ENCODE measurements at regions not wholly inside any gene's neighbourhood (a gene's known extent, or its start where the extent isn't known, plus 50 kb on each side); places are given as distances from the start of the nearest gene placed in this dataset.

- no peak for DNase-seq (ENCODE audit: low spot score)
These were observed 90.0 kb downstream of the CD24 start for GRCh38 chr6:106884576-106884975.

GRCh38 chr6:106883808-106884262 is 90.7 kb downstream of the CD24 start:
- DNase-seq (ENCODE audit: low spot score), result peak; percentile 93

GRCh38 chr6:106882601-106883518 is 91.7 kb downstream of the CD24 start:
- no peak for DNase-seq (ENCODE audit: low spot score)

- DNase-seq (ENCODE audit: low spot score), result no peak
These were observed 92.4 kb downstream of the CD24 start for GRCh38 chr6:106882138-106882537.

GRCh38 chr6:106880952-106881351 is 93.6 kb downstream of the CD24 start:
- no peak for DNase-seq (ENCODE audit: low spot score)

DNA sequence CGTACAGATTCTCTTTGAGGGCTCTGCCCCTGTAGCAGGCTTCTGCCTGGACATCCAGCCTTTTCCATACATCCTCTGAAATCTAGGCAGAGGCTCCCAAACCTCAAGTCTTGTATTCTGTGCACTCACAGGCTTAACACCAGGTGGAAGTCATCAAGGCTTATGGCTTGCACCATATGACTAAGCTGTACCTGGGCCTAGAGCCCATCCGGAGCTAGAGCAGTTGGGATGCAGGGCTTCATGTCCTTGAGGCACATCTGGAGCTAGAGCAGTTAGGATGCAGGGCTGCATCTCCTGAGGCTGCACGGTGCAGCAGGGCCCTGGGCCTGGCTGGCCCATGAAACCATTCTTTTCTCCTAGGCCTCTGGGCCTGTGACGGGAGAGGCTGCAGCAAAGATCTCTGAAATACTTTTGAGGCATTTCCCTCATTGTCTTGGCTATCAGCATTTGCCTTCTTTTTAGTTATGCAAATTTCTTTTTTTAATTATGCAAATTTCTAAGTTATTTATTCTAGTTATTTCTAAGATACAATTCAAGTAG is 98.7 kb downstream of the CD24 start:
- DNase-seq (ENCODE audit: low spot score), result no peak

DNA sequence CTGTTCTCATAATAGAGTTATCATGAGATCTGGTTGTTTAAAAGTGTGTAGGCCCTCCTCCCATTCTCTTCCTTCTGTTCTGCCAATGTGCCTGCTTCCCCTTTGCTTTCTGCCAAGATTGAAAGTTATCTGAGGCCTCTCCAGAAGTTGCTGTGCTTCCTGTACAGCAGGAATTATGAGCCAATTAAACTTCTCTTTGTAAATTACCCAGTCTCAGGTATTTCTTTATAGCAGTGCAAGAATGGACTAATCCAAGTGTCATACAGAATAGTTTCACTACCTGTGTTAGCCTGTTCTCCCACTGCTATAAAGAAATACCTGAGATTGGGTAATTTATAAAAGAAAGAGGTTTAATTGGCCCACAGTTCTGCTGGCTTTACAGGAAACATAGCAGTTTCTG is 100.0 kb downstream of the CD24 start:
- DNase-seq (ENCODE audit: low spot score), result no peak

DNA sequence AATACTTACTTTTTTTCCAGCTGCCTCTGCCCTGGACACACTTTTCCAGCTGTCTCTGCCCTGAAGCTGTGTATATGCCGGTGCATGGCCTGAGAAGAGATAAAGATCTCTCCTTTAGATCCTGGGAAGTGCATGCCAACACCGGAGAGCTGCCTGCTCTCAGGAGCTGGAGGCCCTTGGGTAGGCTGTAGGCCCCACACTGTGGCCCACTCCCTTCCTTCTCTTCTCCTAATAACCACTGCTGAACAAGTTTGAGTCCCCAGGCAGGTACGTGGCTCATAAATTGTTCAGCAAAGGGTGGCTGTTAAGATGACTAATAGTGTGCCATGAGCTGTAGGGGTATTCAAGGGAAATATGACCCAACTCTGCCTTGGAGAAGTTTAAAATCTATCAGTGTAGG is 102.5 kb downstream of the CD24 start:
- DNase-seq (ENCODE audit: low spot score), result peak; percentile 74

DNA sequence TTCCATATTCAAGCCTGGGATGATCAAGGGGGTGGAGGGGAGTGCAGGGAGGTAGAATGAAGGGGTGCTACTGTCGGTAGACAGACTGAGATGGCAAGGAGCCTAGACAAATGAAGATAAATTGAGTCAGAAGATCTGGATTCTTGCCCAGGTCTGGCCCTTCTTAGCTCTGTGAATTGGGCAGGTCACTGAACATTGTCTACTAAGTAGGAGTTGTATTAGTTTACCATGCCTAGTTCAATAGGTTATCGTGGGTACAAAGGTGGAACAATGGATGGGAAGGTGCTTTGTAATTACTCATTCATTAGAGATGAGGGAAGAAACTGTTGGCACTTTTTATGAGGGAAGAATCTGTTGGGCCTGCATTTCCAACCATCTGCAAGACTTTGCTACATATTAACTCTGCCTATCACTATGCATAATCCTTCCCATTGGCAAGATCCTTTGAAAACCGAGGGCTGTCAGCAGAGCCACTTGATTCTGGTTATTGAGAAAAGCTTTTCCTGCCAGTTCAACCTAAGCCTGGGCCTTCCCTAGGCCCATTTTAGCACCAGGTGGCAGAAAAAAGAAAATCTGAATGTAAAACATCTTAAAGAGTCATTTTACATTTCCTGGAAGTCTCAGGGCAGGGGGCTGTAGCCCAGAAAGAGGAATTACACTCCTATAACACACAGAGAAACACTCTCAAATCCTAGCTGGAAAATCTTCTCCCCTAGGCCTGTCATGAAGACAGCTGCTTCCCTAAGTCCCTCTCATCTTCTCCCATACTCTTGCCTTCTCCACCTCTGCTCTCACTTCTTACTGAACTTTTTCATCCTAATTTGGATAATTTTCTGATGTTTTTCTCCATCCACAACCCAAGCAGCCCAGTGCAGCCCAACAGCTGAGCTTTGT is 103.5 kb downstream of the CD24 start:
- no peak for DNase-seq (ENCODE audit: low spot score)

- no peak for DNase-seq (ENCODE audit: low spot score)
These were observed 104.5 kb downstream of the CD24 start for GRCh38 chr6:106870069-106870468.

DNA sequence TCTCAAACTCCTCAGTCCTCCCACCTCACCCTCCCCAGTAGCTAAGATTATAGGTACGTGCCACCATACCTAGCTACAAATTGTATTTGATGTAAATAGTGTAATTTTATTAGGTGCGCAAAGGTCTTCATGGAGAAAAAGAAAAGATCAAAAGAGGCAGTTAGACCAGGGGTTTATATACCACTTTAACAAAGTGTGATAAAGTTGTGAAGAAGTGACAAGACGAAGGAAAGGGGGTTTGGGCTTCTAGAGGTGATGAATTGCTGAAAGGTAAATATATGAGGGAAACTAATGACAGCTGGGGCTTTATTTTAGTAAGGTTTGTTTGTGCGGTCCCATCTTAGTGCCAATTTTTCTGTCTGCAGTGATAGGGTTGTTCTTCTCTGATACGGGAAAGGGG is 105.3 kb downstream of the CD24 start:
- no peak for DNase-seq (ENCODE audit: low spot score)

DNA sequence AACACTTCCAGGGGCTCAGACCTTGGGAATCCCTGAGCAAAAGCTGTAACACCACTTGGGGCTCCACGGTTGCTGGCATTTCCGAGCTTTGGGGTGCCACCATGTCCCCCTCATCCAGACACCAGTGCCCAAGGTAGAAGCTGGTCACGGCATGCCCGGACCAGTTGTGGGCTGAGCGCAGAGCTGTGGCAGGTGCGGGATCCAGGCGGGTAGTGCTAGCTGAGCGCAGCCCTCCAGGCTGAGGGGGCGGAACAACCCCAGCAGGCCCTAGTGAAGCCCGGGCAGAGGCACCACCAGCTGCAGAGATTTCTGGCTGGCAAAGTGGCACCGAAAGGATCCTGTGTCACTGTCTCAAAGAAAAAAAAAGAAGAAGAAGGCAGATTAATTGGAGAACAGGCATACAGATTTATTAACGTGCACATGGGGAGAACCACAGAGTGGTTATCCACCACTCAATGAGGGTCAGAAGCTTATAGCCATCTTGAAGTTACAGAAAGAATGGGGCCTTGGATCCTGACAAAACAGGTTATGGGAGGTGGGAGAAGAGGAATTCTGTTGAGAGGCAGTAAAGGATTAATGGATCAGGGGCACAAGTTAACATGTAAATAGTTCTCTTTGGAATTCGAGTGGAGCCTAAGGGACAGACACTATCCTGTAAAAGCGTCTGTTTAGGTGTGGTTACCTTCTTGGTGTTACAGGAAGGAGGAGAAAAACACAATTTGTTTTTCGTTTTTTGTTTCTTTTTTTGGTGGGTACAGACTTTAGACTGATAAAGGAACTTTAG is 107.5 kb downstream of the CD24 start:
- no peak for DNase-seq (ENCODE audit: low spot score)

DNA sequence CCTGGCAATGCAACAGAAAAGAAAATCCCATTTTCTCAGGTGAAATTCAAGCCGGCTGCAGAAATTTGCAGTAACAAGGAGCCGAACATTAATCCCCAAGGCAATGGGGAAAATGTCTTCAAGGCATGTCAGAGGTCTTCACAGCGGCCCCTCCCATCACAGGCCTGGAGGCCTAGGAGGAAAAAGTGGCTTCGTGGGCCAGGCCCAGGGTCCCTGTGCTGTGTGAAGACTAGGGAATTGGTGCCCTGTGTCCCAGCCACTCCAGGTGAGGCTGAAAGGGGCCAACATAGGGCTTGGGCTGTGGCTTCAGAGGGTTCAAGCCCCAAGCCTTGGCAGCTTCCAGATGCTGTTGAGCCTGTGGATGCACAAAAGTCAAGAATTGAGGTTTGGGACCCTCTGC is 111.7 kb downstream of the CD24 start:
- no peak for DNase-seq (ENCODE audit: low spot score)

DNA sequence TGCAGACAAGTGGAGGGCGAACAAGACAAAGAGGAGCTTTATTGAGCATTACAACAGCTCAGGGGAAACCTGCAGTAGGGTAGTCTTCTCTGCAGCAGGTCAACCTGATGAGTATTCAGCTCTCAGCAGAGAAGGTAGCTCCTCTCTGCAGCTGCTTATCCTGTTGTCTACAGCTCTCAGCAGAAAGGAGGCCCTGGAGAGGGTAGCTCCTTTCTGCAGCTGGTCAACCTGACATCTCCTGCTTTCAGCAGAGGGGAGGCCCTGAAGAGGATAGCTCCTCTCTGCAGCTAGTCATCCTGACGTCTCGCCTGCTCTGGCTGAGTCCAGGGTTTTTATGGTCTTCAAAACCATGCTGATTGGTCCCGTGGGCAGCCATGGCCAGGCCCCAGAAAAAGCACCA is 113.6 kb downstream of the CD24 start:
- DNase-seq (ENCODE audit: low spot score), result no peak

DNA sequence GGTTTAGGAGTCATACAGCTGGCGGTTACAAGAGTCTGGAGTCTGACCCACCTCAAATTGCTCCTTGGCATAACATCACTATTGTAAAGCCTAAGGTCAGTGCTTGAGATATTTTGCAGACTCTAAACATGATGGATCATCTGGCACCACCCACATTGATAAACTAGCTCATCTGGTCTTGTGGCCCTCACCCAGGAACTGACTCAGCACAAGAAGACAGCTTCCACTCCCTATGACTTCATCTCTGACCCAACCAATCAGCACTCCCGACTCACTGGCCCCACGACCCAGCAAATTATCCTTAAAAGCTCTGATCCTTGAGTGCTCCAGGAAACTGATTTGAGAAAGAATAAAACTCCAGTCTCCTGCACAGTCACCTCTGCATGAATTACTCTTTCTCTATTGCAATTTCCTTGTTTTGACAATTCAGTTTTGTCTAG is 115.9 kb downstream of the CD24 start:
- peak; percentile 12 for DNase-seq (ENCODE audit: low spot score)

GRCh38 chr6:106857771-106858652 is 116.5 kb downstream of the CD24 start:
- DNase-seq (ENCODE audit: low spot score), result no peak

DNA sequence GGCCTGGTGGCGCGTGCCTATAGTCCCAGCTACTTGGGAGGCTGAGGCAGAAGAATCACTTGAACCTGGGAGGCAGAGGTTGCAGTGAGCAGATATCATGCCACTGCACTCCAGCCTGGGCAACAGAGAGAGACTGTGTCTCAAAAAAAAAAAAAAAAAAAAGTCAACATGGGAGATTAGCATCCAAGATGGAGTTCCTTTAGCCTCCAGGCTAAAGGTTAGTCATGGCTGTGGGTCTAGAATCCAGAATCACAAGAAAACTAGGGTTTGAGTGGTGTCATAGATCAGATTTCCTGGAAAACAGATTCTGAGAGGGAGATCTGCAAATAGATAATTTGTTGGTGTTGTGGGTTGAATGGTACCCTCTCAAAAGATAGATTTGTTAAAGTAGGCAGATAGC is 117.2 kb downstream of the CD24 start:
- peak; percentile 17 for DNase-seq (ENCODE audit: low spot score)

GRCh38 chr6:106856227-106856874 is 118.2 kb downstream of the CD24 start:
- DNase-seq (ENCODE audit: low spot score), result no peak

- no peak for DNase-seq (ENCODE audit: low spot score)
These were observed 119.4 kb downstream of the CD24 start for GRCh38 chr6:106855117-106855516.

All from SK-N-DZ (cell line).